GM18499 (cell line): ENCODE measurements at regions not wholly inside any gene's neighbourhood (a gene's known extent, or its start where the extent isn't known, plus 50 kb on each side); places are given as distances from the start of the nearest gene placed in this dataset.
"Not testable (repeated sequence)": the region's sequence is repeated elsewhere in the genome, so short reads cannot be mapped to it uniquely, and the experiment has no call there.

Experiments used
- ATAC-seq: cut with Tn5 transposase; IDR thresholded peaks from one replicate; pipeline ENCODE4 v1.9.1; 2021; ENCODE audit warnings: moderate number of reproducible peaks; ENCODE audit not compliant: insufficient read depth, unreplicated experiment

DNA sequence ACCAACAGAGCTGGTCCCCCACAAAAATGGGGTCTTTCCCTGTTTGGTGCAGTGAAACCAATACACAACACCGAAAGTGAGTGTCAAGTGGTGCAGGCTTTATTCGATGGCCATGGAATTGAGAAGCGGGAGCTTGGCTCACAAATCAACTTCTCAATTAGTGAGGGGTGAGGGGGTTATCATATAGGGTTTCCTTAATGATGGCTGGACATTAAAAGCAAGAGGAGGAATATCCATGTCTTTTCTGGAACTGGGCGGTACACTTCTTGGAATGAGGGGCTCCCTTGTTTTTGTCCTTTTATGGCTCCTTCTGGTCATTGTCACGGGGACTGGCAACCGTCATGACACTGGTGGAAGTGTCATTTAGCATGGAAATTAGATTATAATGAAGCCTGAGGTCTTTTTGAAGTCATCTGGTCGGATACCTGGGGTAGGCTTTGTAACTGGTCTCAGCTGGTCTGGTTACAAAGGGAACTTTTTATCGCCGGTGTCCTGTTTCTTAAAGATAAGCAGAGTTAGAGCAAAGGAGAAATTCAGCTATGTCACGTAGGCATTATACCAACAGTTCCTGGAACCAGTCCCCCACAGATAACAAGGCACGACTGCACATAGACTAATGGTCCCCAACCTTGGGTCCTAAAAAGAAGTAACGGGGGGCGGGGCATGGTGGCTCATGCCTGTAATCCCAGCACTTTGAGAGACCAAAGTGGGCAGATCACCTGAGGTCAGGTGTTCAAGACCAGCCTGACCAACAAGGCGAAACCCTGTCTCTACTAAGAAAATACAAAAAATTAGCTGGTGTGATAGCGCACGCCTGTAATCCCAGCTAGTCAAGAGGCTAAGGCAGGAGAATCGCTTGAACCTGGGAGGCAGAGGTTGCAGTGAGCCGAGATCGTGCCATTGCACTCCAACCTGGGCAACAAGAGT is 93.5 kb upstream of the NDUFV2 start:
- ATAC-seq = no peak

DNA sequence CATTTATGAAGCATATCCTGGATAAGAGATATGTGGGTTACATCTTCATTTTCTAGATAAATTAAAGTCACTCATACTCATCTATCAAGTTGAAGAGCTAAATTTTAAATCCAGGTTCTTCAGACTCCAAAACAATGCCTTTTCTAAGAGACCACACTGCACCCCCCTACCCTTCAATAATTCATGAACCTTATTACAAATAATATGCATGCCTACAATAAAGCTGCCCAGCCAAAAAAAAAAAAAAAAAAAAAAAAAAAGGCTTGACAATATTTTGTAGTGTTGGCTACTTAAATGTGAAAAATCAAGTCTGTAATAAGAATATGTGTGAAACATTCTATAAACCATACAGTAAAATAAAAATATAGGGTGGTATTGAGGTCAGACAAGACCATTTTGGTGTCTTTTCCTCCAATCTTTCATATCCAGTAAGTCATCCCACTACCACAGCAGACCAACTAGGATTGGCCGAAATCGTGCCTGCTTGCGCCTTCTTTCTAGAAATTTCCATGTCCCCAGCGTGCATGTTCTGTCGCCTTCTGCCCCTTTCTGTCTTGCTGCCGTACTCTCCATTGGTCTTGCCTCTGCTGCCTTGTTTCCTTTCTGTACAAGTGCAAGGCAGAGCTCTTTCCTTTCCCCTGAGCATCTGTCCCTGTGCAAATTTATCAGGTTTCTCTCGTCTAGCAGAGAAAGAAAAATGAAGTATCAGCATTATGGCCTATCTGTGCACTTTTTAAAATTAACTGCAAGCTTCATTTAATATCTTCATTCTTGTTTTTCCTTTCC is 92.6 kb upstream of the NDUFV2 start:
- ATAC-seq = no peak

DNA sequence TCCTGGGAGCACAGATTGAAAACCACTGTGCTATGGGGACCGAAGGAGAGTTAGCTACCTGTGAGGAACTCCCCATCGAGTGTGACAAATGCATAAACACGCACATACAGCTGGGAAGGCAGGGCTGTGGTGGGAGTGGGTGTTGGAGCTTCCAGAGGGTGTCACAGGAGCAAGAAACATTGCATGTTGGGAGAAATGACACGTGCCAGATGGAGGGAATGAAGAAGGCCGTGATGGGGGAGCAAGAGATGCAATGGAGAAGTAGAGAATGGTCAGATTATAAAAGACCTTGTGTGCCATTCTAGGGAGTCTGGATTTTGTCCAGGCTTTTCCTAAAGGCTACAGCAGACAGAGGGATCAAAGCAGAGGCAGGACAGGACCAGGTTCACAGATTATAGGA is 91.1 kb upstream of the NDUFV2 start:
- no peak for ATAC-seq

DNA sequence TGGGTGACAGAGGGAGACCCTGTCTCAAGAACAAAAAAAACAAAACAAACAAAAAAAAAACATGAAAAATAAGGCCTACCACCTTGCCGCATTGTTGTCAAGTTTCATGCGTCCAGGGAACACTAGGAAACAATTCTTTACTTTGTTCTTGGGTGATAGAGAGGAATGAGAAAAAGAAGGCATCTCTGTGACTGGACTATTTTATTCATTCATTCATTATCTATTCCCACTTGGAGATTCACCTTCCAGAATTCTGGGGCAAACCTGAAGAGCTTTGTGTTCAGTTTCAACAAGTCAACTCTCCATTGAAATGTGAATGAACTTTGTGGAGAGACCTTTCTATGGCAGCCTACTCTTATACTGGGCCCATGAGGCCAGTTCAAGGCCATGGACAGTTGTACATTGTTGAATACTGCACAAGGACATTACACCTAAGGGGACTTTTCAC is 88.5 kb upstream of the NDUFV2 start:
- no peak for ATAC-seq

DNA sequence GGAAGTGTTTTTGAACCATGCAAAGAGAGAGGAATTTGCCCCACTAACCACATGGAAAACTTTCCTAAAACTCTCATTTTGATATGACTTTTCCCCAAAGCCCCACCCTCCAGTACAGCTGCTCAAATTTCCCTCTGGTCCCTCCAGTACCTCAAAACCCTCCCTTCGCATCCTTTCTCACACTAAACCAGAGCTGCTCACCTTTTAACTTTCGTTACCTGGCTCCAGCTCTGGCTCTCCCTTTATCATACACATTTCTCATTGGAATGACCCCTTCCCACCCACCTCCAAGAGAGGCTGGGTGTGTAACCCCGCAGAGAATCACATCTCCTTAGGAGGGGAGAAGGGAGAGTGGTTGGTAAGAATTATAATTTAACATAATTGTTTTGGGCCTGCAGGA is 86.8 kb upstream of the NDUFV2 start:
- no peak for ATAC-seq

DNA sequence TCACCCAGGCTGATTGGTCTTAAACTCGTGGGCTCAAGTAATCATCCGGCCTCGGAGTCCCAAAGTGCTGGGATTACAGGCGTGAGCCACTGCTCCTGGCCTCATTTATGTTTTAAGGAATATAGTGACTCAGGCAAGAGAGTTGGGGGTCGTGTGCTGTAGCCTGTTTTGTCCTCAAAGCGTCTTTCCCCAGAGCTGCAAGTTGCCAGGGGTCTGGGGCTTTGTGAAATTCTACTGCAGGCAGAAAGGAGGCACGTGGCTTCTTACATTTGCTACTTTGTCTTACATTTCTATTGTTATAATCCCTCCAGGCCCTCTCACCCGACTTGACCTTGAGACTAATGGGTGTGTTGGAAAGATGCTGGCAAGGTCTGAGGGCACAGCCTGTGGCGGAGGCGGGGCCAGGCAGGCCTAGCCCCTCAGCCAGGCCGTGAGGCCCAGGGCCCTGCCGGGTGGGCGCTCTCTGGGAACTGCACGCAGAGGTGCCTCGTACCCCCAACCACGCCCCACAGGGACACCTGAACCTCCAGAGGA is 85.8 kb upstream of the NDUFV2 start:
- ATAC-seq = no peak

DNA sequence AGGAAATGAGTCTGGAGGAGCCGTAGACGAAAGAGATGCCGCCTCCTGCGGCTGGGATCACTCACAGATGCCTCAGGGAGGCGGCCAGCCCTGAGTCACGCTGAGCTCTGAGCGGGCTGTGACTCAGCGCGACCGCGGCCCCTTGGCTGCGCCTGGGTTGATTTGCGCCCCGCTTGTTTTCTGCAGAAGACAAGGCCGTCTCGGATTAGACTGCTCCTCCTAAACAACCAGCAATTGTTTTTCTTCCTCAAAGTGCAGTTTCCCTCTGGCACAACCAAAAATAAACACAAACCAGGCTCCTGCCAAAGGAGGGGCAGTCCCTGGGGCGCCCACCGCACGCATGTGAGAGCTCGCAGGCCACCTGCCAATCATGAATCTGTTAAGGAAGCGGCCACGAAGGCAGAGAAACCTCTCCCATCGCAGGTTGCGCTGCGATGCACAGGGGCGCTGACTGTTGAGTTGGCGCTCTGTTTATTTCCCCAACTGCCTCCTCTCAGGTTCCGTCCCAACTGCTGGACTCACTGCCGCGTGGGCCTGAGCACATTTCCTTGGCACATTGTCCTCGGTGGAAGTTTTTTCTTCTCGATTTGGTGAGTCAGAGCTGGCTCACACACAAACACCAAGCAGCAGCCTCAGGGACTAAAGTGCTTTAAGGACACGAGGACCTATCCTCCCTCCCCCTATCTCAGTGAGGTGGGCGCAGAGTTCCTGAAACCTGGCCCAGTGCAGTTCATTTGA is 85.2 kb upstream of the NDUFV2 start:
- ATAC-seq = no peak

DNA sequence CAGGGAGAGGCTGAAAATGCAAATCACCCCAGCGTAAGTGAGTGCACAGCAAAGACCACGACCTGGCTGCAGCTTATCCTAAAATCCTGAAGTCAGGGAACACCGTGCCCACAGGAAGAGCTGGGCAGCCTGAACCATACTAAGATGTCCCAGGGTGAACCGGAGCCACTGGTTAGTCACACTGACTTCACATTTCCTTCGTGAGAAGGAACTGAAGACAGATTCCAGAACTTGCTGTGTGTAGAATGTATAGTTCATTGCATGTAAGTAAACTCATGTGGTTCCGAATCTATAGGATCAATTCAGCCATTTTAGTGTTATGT is 84.6 kb upstream of the NDUFV2 start:
- no peak for ATAC-seq

DNA sequence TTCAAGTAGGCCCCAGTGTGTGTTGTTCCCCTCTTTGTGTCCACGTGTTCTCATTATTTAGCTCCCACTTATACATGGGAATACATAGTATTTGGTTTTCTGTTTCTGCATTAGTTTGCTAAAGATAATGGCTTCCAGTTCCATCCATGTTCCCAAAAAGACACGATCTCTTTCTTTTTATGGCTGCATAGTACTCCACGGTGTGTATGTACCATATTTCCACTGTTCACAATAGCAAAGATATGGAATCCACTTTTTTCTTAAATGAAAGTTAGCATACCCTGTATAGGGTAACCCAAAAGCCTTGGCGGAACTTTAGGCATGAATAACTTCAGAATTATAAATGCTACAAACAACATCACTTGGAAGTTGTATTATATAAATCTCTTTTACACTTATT is 83.4 kb upstream of the NDUFV2 start:
- no peak for ATAC-seq

DNA sequence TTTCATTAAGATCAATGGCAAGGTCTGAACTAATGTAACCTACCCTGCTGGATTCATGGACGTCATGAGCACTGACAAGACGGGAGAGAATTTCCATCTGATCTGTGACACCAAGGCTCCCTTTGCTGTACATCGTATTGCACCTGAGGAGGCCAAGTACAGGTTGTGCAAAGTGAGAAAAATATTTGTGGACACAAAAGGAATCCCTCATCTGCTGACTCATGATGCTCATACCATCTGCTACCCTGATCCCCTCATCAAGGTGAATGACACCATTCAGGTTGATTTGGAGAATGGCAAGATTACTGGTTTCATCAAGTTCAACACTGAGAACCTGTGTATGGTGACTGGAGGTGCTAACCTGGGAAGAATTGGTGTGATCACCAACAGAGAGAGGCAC is 82.3 kb upstream of the NDUFV2 start:
- no peak for ATAC-seq

DNA sequence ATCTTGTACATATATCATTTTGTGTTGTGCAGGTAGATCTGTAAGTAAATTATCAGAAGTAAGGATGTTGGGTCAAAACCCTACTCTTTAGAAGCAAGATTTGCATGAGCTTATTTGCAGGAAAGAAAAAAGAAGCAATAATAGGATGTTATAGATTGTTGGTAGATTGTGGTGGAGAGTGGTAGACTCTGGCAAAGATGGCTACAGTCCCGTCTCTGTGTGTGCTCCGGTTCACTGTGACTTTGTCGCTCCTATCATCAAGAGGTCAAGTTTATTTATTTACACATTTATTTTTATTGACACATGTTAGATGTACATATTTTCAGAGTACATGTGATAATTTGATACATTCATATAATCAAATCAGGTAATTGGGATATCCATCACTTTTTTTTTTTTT is 81.0 kb upstream of the NDUFV2 start:
- ATAC-seq = no peak

DNA sequence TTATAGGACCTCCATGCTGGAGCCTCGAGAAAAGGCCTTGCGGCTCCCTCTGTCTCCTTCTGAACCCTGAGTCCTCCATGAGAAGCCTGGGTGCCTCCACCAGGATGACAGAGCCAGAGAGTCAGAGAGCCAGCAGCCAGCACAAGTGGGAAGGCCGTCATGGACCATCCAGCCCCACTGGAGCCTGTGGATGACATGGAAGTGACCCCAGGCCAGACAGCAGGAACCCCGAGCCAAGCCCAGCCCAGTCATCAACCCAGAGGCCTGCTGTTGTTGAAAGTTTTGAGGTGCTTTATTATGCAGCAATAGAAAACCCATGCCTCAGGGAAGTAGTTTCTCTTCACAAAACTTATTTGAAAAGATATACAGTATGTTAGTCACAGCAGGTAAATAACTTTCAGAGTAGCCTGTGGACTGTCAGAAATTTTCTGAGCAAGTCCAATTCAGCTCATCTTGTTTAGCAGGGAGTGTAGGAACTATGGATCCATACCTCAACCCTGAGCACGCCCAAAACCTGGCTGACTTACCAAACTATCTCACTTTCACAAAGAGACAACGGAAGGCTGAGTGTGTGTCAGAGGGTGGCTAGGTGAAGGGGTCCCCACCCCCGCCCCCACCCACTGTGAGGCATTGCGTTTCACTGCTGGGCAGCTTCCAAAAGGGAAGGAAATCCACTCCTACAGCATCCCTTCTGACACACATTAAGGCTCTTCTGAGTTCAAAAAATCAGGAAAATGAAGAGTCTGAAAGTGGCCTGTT is 79.9 kb upstream of the NDUFV2 start:
- ATAC-seq = no peak

DNA sequence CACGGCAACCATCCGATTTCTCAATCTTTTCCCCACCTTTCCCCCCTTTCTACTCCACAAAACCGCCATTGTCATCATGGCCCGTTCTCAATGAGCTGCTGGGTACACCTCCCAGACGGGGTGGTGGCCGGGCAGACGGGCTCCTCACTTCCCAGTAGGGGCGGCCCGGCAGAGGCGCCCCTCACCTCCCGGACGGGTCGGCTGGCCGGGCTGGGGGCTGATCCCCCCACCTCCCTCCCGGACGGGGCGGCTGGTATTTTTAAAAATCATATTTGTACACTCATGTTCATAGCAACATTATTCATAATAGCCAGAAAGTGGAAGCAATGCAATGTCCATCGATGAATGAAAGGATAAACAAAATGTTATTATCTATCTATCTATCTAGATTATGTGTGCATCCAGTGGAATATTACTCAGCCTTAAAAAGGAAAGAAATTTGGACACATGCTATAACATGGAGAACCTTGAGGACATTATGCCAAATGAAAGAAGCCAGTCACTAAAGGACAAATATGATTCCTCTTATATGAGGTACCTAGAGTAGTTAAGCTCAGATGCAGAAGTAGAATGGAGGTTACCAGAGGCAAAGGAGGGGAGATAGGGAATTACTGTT is 78.4 kb upstream of the NDUFV2 start:
- not testable (repeated sequence) for ATAC-seq

DNA sequence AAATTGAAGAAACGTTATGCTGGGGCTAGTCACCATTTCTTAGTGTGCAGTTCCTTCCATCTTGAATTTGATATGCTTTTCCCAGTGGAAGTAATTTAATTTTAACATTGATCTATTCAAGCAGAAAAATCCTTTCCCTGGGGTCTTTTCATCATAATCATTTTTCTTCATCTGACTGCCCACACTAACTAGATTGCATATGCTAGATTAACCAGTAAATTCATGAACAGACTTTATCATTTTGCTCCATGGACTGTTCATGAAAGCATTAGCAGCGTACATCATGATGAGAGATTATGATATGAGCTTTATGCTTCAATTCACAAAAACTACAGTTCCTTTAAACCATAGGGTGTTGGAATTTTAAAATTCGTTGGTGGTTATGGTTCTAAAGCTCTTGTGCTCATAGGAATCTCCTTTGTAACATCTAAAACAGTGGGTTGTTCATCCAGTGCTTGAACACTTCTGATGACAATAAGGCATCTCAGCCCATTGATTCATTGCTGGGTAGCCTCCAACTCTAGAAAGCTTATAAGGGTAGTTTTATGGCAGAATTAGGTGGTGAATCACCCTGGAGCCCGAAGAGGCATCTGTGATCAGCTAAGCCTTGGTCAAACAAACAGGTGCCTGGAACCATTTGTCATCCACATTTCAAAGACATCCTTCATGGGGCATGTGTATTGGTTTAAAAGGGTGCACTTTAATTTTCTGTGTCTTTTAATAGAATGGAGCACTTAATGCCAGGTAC is 77.2 kb upstream of the NDUFV2 start:
- no peak for ATAC-seq

DNA sequence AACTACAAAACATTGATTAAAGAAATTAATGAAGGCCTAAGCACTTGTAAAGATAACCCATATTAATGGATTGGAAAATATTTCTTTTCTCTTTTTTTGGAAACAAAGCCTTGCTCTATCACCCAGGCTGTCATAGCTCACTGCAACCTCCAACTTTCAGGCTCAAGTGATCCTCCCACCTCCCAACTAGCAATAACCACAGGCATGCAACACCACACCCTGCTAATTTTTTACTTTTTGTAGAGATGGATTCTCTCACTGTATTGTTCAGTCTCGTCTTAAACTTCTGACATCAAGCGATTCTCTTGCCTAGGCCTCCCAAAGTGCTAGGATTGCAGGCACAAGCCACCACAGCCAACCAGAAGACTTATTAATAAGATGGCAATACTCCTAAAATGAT is 73.4 kb upstream of the NDUFV2 start:
- no peak for ATAC-seq

DNA sequence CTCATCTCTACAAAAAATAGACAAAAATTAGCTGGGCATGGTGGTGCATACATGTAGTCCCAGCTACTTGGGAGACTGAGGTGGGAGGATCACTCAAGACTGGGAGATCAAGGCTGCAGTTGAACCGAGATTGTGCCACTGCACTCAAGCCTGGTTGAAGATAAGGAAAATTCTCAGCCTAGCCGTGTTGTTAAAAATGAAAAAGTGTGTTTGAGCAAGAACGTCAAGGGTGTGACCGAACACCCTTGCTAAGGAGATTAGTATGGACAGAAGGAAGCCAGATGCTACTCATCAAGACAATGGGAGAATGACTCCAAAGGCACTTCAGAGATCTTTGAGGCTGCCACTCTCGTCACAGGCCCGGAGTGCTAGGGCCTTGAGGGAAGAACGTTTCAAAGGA is 70.0 kb upstream of the NDUFV2 start:
- ATAC-seq = no peak

DNA sequence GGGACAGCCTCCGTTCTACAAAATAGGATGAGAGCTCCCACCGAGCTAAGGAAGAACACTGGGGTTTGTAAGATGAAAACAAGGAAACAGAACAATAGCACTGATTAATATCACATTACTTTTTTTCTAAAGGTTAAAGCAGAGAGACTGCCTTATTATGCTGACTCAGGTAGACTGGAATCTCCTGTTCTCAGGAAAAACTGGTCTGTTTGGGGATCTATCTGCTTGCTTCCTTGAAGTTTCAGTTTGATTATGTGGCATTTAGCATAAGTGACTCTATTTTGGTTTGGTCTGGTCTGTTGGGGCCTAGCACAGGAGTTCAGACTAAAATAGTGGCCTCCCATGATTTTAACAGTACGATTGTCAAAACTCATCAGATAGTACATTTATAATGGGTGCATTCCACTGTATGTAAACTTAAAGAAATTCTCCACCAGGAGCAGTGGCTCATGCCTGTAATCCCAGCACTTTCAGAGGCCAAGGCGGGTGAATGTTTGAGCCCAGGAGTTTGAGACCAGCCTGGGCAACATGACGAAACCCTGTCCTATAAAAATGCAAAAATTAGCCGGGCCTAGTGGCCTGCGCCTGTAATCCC is 64.1 kb upstream of the NDUFV2 start:
- ATAC-seq = no peak

DNA sequence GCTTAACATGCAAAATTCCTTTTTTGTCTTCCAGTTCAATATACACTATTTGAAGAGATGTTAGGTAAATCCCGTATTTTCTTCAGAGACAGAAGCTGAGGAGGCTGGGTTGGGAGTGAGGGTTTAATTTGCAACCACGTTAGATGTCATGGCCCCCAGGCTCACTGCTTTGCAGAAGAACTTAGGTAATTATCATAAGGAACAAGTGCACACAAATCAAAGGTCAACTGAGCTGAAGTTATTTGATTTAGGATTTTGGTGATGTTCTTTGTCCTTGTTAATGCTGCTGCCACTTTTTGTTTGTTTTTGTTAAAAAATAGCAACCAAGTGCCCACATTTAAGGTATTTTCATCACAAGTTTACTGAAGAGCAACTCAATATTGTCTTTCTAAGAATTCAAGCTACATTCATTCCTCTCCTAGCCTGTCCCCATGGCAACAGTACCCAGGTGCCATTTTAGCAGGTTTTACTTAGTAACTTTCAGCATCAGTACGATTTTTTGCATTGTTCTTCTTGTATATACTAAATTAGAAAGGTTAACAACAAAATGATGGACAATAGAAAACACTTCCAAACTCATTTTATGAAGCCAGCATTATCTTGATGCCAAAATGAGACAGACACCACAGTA is 62.9 kb upstream of the NDUFV2 start:
- ATAC-seq = no peak
